Fibroblast of lung (primary cell): ENCODE measurements at regions not wholly inside any gene's neighbourhood (a gene's known extent, or its start where the extent isn't known, plus 50 kb on each side); places are given as distances from the start of the nearest gene placed in this dataset.

Source experiments
- CTCF ChIP-seq, 2 donors: IDR thresholded peaks in 1 of 2; conservative IDR thresholded peaks in 1 of 2; 1 replicate in 1 of 2; 2 replicates in 1 of 2; pipeline ENCODE4 v1.5.1; 2011 to 2012; ENCODE audit warnings: low read length in 2 of 2, control low read depth in 1 of 2, inconsistent platforms in 1 of 2, low read depth in 1 of 2, mild to moderate bottlenecking in 1 of 2
- EZH2 ChIP-seq: IDR thresholded peaks from 2 replicates; pipeline ENCODE4 v1.5.1; 2012; ENCODE audit warnings: low read length, control low read depth, mild to moderate bottlenecking; ENCODE audit errors: missing control alignments

- TF ChIP-seq CTCF (conservative IDR thresholded peaks at IDR 0.05 in 1 of 2, IDR thresholded peaks at IDR 0.05 in 1 of 2; ENCODE audit: low read depth in 1 of 2, low read length in 2 of 2) (no peak), EZH2 (no peak)
Observed at GRCh38 chr16:52631711-52632110, 84.8 kb upstream of the TOX3 start.
